Osteoblast (primary cell): ENCODE measurements at regions not wholly inside any gene's neighbourhood (a gene's known extent, or its start where the extent isn't known, plus 50 kb on each side); places are given as distances from the start of the nearest gene placed in this dataset.

Experiments used
- DNase-seq: peaks from one replicate; pipeline ENCODE4 v3.0.0; 2011; ENCODE audit warnings: low spot score, mixed read lengths; ENCODE audit not compliant: insufficient read length; ENCODE audit errors: missing footprints
- H2AFZ ChIP-seq: 2 replicates; pipeline ENCODE4 v1.6.0; 2011; ENCODE audit warnings: mild to moderate bottlenecking, low read length
- H3K27ac ChIP-seq: 2 replicates; pipeline ENCODE4 v1.5.1; 2011; ENCODE audit warnings: mild to moderate bottlenecking, low read depth, low read length, moderate library complexity
- H3K27me3 ChIP-seq: 2 replicates; pipeline ENCODE4 v1.6.0; 2012; ENCODE audit warnings: mild to moderate bottlenecking, control low read depth, inconsistent platforms, low read length, moderate library complexity; ENCODE audit not compliant: insufficient read depth
- H3K36me3 ChIP-seq: 2 replicates; pipeline ENCODE4 v1.5.1; 2011; ENCODE audit warnings: mild to moderate bottlenecking, low read length, control low read depth, moderate library complexity; ENCODE audit not compliant: insufficient read depth
- H3K4me1 ChIP-seq: 2 replicates; pipeline ENCODE4 v1.5.1; 2011; ENCODE audit warnings: mild to moderate bottlenecking, low read length, control low read depth, moderate library complexity; ENCODE audit not compliant: insufficient read depth
- H3K4me2 ChIP-seq: 2 replicates; pipeline ENCODE4 v1.6.0; 2011; ENCODE audit warnings: mild to moderate bottlenecking, low read length; ENCODE audit not compliant: insufficient read depth
- H3K4me3 ChIP-seq: fragments of 200-600 bp; sonication (generic); 3 replicates; pipeline ENCODE4 v1.5.1; 2012; ENCODE audit warnings: mild to moderate bottlenecking, low read length, inconsistent platforms; ENCODE audit not compliant: insufficient read depth
- H3K79me2 ChIP-seq: 2 replicates; pipeline ENCODE4 v1.6.0; 2012; ENCODE audit warnings: mild to moderate bottlenecking, low read length, control low read depth, inconsistent platforms; ENCODE audit not compliant: insufficient read depth
- H3K9me3 ChIP-seq: 2 replicates; pipeline ENCODE4 v1.5.1; 2011; ENCODE audit warnings: low read depth, low read length, control low read depth
- H4K20me1 ChIP-seq: 2 replicates; pipeline ENCODE4 v1.6.0; 2012; ENCODE audit warnings: mild to moderate bottlenecking, low read length, control low read depth; ENCODE audit not compliant: insufficient read depth
- CTCF ChIP-seq: IDR thresholded peaks from 2 replicates; pipeline ENCODE4 v1.5.1; 2011; ENCODE audit warnings: mild to moderate bottlenecking, low read depth, low read length, moderate library complexity; ENCODE audit errors: extremely low read depth

- no peak for TF ChIP-seq CTCF
- Histone ChIP-seq H3K36me3 (no peaks in the 10 kb centered on the region), H3K79me2 (no peaks in the 10 kb centered on the region), H2AFZ (no peak overlapping the region), H3K4me3 (no peak overlapping the region), H3K4me1 (no peaks in the 10 kb centered on the region), H3K27ac (no peak overlapping the region), H3K4me2 (no peak overlapping the region), H4K20me1 (no peaks in the 10 kb centered on the region), H3K27me3 (no peaks in the 10 kb centered on the region), H3K9me3 (peaks cover 2% of the 10 kb centered on the region)
- DNase-seq = no peak
These were observed 734.7 kb upstream of the NR2F2 start for GRCh38 chr15:95595759-95596158.

GRCh38 chr15:95596496-95596895, 734.0 kb upstream of the NR2F2 start:
- no peak for TF ChIP-seq CTCF
- no peak overlapping the region for H3K4me3 ChIP-seq
- H3K9me3 ChIP-seq = peaks cover 2% of the 10 kb centered on the region
- H3K4me1 ChIP-seq = no peaks in the 10 kb centered on the region
- no peak for DNase-seq
- no peak overlapping the region for H3K27ac ChIP-seq
- H3K79me2 ChIP-seq = no peaks in the 10 kb centered on the region
- no peaks in the 10 kb centered on the region for H4K20me1 ChIP-seq
- no peak overlapping the region for H2AFZ ChIP-seq
- no peaks in the 10 kb centered on the region for H3K36me3 ChIP-seq
- no peak overlapping the region for H3K4me2 ChIP-seq
- no peaks in the 10 kb centered on the region for H3K27me3 ChIP-seq

GRCh38 chr15:95598251-95598855, 732.1 kb upstream of the NR2F2 start:
- Histone ChIP-seq H3K4me3 (no peak overlapping the region), H3K27me3 (no peaks in the 10 kb centered on the region), H3K36me3 (no peaks in the 10 kb centered on the region), H3K79me2 (no peaks in the 10 kb centered on the region), H3K9me3 (peaks cover 2% of the 10 kb centered on the region), H4K20me1 (no peaks in the 10 kb centered on the region), H3K4me1 (no peaks in the 10 kb centered on the region), H3K4me2 (no peak overlapping the region), H3K27ac (no peak overlapping the region), H2AFZ (no peak overlapping the region)
- DNase-seq = no peak
- no peak for TF ChIP-seq CTCF

GRCh38 chr15:95600367-95600766, 730.1 kb upstream of the NR2F2 start:
- Histone ChIP-seq H3K79me2 (no peaks in the 10 kb centered on the region), H2AFZ (no peak overlapping the region), H3K4me3 (no peak overlapping the region), H4K20me1 (no peaks in the 10 kb centered on the region), H3K4me2 (no peak overlapping the region), H3K27me3 (no peaks in the 10 kb centered on the region), H3K9me3 (peaks cover 2% of the 10 kb centered on the region), H3K4me1 (peaks cover 10% of the 10 kb centered on the region), H3K36me3 (no peaks in the 10 kb centered on the region), H3K27ac (no peak overlapping the region)
- no peak for TF ChIP-seq CTCF
- DNase-seq = no peak
